ENCODE measurements at regions not wholly inside any gene's neighbourhood (a gene's known extent, or its start where the extent isn't known, plus 50 kb on each side); places are given as distances from the start of the nearest gene placed in this dataset.

- intact Hi-C loops (cut with micrococcal nuclease), result no loop called here
- H3K4me1 ChIP-seq (ENCODE audit: control insufficient read depth in 1 of 2, insufficient read depth in 2 of 2, low read length in 2 of 2), result no peaks in the 10 kb centered on the region
- no peaks in the 10 kb centered on the region for H3K27me3 Mint-ChIP-seq (ENCODE audit: low read depth in 3 of 3)
Observed at GRCh38 chr3:163045945-163046344, 1549.3 kb downstream of the OTOL1 start.

GRCh38 chr3:163048881-163049280 lies 1552.3 kb downstream of the OTOL1 start:
- Mint-ChIP-seq H3K9me3 (peaks cover 0 to 3% (median 0%) of the 10 kb centered on the region in 7 donors), H3K27ac (no peak overlapping the region), H3K36me3 (no peaks in the 10 kb centered on the region), H3K27me3 (ENCODE audit: low read depth in 3 of 3) (peaks cover 0 to 3% (median 0%) of the 10 kb centered on the region in 3 donors), H3K4me3 (no peak overlapping the region), H3K4me1 (no peaks in the 10 kb centered on the region)
- Histone ChIP-seq H3K27me3 (ENCODE audit: control insufficient read depth in 2 of 2, insufficient read depth in 2 of 2, low read length in 2 of 2) (no peaks in the 10 kb centered on the region), H3K9ac (ENCODE audit: insufficient read depth, low read length, poor library complexity, severe bottlenecking) (no peak overlapping the region), H3K79me2 (ENCODE audit: insufficient read depth, low read length) (no peaks in the 10 kb centered on the region), H3K4me1 (ENCODE audit: control insufficient read depth in 1 of 2, insufficient read depth in 2 of 2, low read length in 2 of 2) (no peaks in the 10 kb centered on the region), H3K36me3 (replicated peaks in 1 of 2; ENCODE audit: control insufficient read depth in 1 of 2, insufficient read depth in 2 of 2, low read length in 2 of 2) (no peaks in the 10 kb centered on the region), H3K4me3 (replicated peaks in 1 of 3; ENCODE audit: low read depth in 2 of 3, low read length in 3 of 3) (no peak overlapping the region), H3K4me2 (replicated peaks; ENCODE audit: extremely low read depth, low read length, poor library complexity, severe bottlenecking) (no peak overlapping the region), H3K9me3 (replicated peaks in 1 of 2; ENCODE audit: control insufficient read depth in 1 of 2, insufficient read depth in 1 of 2, low read length in 2 of 2) (no peaks in the 10 kb centered on the region), H2AFZ (ENCODE audit: insufficient read depth, low read depth, low read length, poor library complexity, severe bottlenecking) (no peak overlapping the region), H4K20me1 (ENCODE audit: insufficient read depth, low read length) (no peaks in the 10 kb centered on the region), H3K27ac (ENCODE audit: low read depth in 1 of 2, low read length in 2 of 2) (no peak overlapping the region)
- intact Hi-C loops (cut with micrococcal nuclease), result no loop called here
- TF ChIP-seq, protein P1, sequence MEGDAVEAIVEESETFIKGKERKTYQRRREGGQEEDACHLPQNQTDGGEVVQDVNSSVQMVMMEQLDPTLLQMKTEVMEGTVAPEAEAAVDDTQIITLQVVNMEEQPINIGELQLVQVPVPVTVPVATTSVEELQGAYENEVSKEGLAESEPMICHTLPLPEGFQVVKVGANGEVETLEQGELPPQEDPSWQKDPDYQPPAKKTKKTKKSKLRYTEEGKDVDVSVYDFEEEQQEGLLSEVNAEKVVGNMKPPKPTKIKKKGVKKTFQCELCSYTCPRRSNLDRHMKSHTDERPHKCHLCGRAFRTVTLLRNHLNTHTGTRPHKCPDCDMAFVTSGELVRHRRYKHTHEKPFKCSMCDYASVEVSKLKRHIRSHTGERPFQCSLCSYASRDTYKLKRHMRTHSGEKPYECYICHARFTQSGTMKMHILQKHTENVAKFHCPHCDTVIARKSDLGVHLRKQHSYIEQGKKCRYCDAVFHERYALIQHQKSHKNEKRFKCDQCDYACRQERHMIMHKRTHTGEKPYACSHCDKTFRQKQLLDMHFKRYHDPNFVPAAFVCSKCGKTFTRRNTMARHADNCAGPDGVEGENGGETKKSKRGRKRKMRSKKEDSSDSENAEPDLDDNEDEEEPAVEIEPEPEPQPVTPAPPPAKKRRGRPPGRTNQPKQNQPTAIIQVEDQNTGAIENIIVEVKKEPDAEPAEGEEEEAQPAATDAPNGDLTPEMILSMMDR (IDR thresholded peaks at IDR 0.05), result no peak
- no CpG with 5 or more reads among the region's 1 CpG for WGBS (ENCODE audit: insufficient coverage)
- DNase-seq, result no peak

More at GRCh38 chr3:163045945-163046344, 1549.3 kb downstream of the OTOL1 start:
- TF ChIP-seq, protein P1 (IDR thresholded peaks at IDR 0.05), result no peak
- no peak for DNase-seq
- H3K27me3 ChIP-seq (ENCODE audit: control insufficient read depth in 2 of 2, insufficient read depth in 2 of 2, low read length in 2 of 2), result no peaks in the 10 kb centered on the region
- no peak overlapping the region for H3K4me3 ChIP-seq (replicated peaks in 1 of 3; ENCODE audit: low read depth in 2 of 3, low read length in 3 of 3)
- H3K9me3 Mint-ChIP-seq, result peaks cover 0 to 3% (median 0%) of the 10 kb centered on the region in 7 donors
- H3K9ac ChIP-seq (ENCODE audit: insufficient read depth, low read length, poor library complexity, severe bottlenecking), result no peak overlapping the region
- WGBS (ENCODE audit: insufficient coverage), result no CpG with 5 or more reads among the region's 2 CpGs
- H3K4me2 ChIP-seq (replicated peaks; ENCODE audit: extremely low read depth, low read length, poor library complexity, severe bottlenecking), result no peak overlapping the region
- no peaks in the 10 kb centered on the region for H3K4me1 Mint-ChIP-seq
- H3K36me3 Mint-ChIP-seq, result no peaks in the 10 kb centered on the region
- H4K20me1 ChIP-seq (ENCODE audit: insufficient read depth, low read length), result no peaks in the 10 kb centered on the region
- no peaks in the 10 kb centered on the region for H3K9me3 ChIP-seq (replicated peaks in 1 of 2; ENCODE audit: control insufficient read depth in 1 of 2, insufficient read depth in 1 of 2, low read length in 2 of 2)
- no peak overlapping the region for H3K4me3 Mint-ChIP-seq
- H3K36me3 ChIP-seq (replicated peaks in 1 of 2; ENCODE audit: control insufficient read depth in 1 of 2, insufficient read depth in 2 of 2, low read length in 2 of 2), result no peaks in the 10 kb centered on the region
- no peak overlapping the region for H2AFZ ChIP-seq (ENCODE audit: insufficient read depth, low read depth, low read length, poor library complexity, severe bottlenecking)
- no peak overlapping the region for H3K27ac ChIP-seq (ENCODE audit: low read depth in 1 of 2, low read length in 2 of 2)
- H3K79me2 ChIP-seq (ENCODE audit: insufficient read depth, low read length), result no peaks in the 10 kb centered on the region
- no peak overlapping the region for H3K27ac Mint-ChIP-seq

Data from CD14-positive monocyte (primary cell).